ENCODE measurements at regions not wholly inside any gene's neighbourhood (a gene's known extent, or its start where the extent isn't known, plus 50 kb on each side); places are given as distances from the start of the nearest gene placed in this dataset.
"Not testable (repeated sequence)": the region's sequence is repeated elsewhere in the genome, so short reads cannot be mapped to it uniquely, and the experiment has no call there.

GRCh38 chr18:14606546-14606945 is 63.1 kb upstream of the POTEC start:
- ATAC-seq; DNase-seq (ENCODE audit: low spot score): not testable (repeated sequence)

GRCh38 chr18:14607360-14607759 is 64.0 kb upstream of the POTEC start:
- not testable (repeated sequence) for DNase-seq (ENCODE audit: low spot score); ATAC-seq

GRCh38 chr18:14612422-14612821 is 69.0 kb upstream of the POTEC start:
- not testable (repeated sequence) for ATAC-seq; DNase-seq (ENCODE audit: low spot score)

GRCh38 chr18:14614485-14614884 is 71.1 kb upstream of the POTEC start:
- not testable (repeated sequence) for DNase-seq (ENCODE audit: low spot score); ATAC-seq

- ATAC-seq; DNase-seq (ENCODE audit: low spot score): not testable (repeated sequence)
Observed at GRCh38 chr18:14627336-14627735, 83.9 kb upstream of the POTEC start.

- not testable (repeated sequence) for DNase-seq (ENCODE audit: low spot score); ATAC-seq
Observed at GRCh38 chr18:14628323-14628978, 85.1 kb upstream of the POTEC start.

- not testable (repeated sequence) for DNase-seq (ENCODE audit: low spot score); ATAC-seq
Observed at GRCh38 chr18:14628979-14629325, 85.6 kb upstream of the POTEC start.

GRCh38 chr18:14632976-14633375 is 89.6 kb upstream of the POTEC start:
- not testable (repeated sequence) for ATAC-seq; DNase-seq (ENCODE audit: low spot score)

GRCh38 chr18:14638008-14638407 is 94.6 kb upstream of the POTEC start:
- ATAC-seq = peak; percentile 32
- DNase-seq (ENCODE audit: low spot score) = not testable (repeated sequence)

- ATAC-seq; DNase-seq (ENCODE audit: low spot score): not testable (repeated sequence)
Observed at GRCh38 chr18:14641121-14641520, 97.7 kb upstream of the POTEC start.

- ATAC-seq; DNase-seq (ENCODE audit: low spot score): not testable (repeated sequence)
Observed at GRCh38 chr18:14643715-14644290, 100.4 kb upstream of the POTEC start.

GRCh38 chr18:14693051-14693450 is 54.9 kb upstream of the ANKRD30B start:
- not testable (repeated sequence) for DNase-seq (ENCODE audit: low spot score); ATAC-seq

GRCh38 chr18:14693882-14694281 is 54.1 kb upstream of the ANKRD30B start:
- not testable (repeated sequence) for DNase-seq (ENCODE audit: low spot score); ATAC-seq

GRCh38 chr18:14698006-14698405 is 50.0 kb upstream of the ANKRD30B start:
- not testable (repeated sequence) for ATAC-seq; DNase-seq (ENCODE audit: low spot score)

Data from left lobe of liver (tissue), 2 donors.